GM12873 (cell line): ENCODE measurements at regions not wholly inside any gene's neighbourhood (a gene's known extent, or its start where the extent isn't known, plus 50 kb on each side); places are given as distances from the start of the nearest gene placed in this dataset.

Source experiments
- CTCF ChIP-seq: IDR thresholded peaks from 2 replicates; pipeline ENCODE4 v1.5.1; 2012; ENCODE audit warnings: low read depth, mild to moderate bottlenecking, moderate library complexity, low read length, control low read depth; ENCODE audit not compliant: insufficient read depth; ENCODE audit errors: missing control alignments

- TF ChIP-seq CTCF, result no peak
Observed at GRCh38 chr6:53974941-53975340, 136.3 kb upstream of the MLIP start.

GRCh38 chr6:53975941-53976615, 135.2 kb upstream of the MLIP start:
- TF ChIP-seq CTCF, result no peak

DNA sequence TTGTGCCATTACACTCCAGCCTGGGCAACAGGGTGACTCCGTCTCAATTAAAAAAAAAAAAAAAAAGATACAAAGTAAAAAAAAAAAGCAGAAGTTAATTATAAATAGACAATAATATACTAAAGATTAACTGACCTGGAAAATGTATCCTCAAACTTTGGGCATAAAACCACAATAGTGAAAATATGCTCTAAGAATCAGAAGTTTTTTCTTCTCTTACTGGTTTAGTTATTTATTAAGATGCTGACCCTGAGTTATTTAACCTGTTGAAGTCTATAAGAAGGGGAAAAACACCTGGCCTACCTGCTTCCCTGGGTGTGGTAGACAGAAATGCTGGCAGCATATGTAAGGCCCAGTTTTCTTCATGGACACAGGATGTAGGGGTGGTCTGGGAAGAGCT, 133.7 kb upstream of the MLIP start:
- TF ChIP-seq CTCF, result no peak

- peak; percentile 65 for TF ChIP-seq CTCF
Observed at GRCh38 chr6:53979468-53980067, 131.7 kb upstream of the MLIP start.

GRCh38 chr6:53982366-53983050, 128.7 kb upstream of the MLIP start:
- no peak for TF ChIP-seq CTCF

- no peak for TF ChIP-seq CTCF
Observed at GRCh38 chr6:53983301-53983700, 127.9 kb upstream of the MLIP start.

GRCh38 chr6:53984163-53984562, 127.1 kb upstream of the MLIP start:
- no peak for TF ChIP-seq CTCF
